Activated T-helper 1 cell treated with anti-CD3 and anti-CD28 coated beads, Interleukin-2, amount 50 U/mL, for 16 hours (primary cell): ENCODE measurements at regions not wholly inside any gene's neighbourhood (a gene's known extent, or its start where the extent isn't known, plus 50 kb on each side); places are given as distances from the start of the nearest gene placed in this dataset.
"Not testable (repeated sequence)": the region's sequence is repeated elsewhere in the genome, so short reads cannot be mapped to it uniquely, and the experiment has no call there.

Experiments
- DNase-seq, 2 donors: peaks; one replicate each; pipeline ENCODE4 v3.0.0-alpha.2; 2020; ENCODE audit warnings: low read depth in 1 of 2, low spot score in 1 of 2

DNA sequence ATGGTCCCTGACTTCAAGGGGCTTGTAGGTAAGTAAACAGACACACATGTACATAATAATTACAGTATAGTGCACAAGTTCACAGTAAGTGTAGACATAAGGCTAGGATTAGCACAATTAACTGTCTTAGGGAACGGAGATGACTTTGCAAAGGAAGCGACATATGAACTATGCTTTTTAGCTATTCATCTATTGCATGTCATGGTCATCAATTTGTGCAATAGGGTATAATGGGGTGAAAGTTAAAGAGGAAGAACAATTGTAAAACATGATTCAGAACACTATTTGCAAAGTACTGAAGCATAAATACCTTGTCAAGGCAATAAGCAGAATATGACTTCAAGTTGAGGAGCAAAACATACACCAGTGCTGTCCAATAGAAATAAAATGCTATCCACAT is 112.3 kb upstream of the SLC8A1 start:
- no peak for DNase-seq

- DNase-seq, result no peak
Measured at GRCh38 chr2:40579247-40579646, 127.4 kb upstream of the SLC8A1 start.

- DNase-seq, result no peak
Measured at GRCh38 chr2:40584432-40584831, 132.5 kb upstream of the SLC8A1 start.

DNA sequence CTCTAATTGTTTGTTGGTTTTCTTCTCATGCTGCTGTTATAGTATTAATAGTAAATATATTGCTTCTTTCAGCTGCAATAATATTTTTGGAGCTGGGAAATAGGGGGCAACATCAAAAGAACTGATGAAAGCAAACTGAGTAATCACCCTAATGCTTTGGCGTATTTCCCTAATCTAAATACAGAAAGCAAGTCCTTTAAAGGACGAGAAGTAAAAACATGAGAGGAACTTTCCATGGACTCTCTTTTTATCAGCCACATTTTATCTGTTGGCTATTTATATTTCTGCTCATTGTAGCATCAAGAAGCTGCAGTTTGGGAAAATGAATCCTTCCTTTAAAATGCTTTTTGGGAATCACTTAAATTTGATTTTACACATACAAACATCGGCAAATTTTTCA is 139.9 kb upstream of the SLC8A1 start:
- no peak for DNase-seq

GRCh38 chr2:40592218-40592617 is 140.3 kb upstream of the SLC8A1 start:
- DNase-seq, result no peak

GRCh38 chr2:40606862-40607261 is 155.0 kb upstream of the SLC8A1 start:
- DNase-seq, result no peak

GRCh38 chr2:40611196-40611595 is 159.3 kb upstream of the SLC8A1 start:
- DNase-seq, result no peak

- DNase-seq, result no peak
Measured at GRCh38 chr2:40625849-40626248, 174.0 kb upstream of the SLC8A1 start.

DNA sequence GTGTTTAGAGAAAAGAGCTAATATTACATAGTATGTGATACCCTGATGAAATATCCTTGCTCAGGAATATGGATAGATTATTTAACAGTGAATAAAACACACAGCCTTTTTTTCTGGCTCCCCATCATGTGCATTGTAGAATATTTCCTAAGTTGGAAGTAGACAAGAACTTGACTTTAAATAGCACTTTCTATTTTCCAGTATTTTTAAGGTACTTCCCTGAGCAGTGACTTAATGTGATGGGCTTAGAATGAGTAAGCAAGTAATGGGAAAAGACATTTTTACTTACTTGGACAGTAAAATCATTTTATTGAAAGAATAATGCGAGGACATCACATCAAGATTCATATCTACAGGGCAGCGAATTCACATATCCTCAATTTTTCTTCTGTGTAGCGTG is 176.7 kb upstream of the SLC8A1 start:
- no peak for DNase-seq

GRCh38 chr2:40629768-40630434 is 178.0 kb upstream of the SLC8A1 start:
- DNase-seq, result no peak

- no peak for DNase-seq
Measured at GRCh38 chr2:40639320-40639719, 187.4 kb upstream of the SLC8A1 start.

- DNase-seq, result no peak
Measured at GRCh38 chr2:40642237-40642636, 190.3 kb upstream of the SLC8A1 start.

- DNase-seq, result no peak
Measured at GRCh38 chr2:40642726-40643125, 190.8 kb upstream of the SLC8A1 start.

GRCh38 chr2:40646642-40647041 is 194.8 kb upstream of the SLC8A1 start:
- DNase-seq, result no peak

DNA sequence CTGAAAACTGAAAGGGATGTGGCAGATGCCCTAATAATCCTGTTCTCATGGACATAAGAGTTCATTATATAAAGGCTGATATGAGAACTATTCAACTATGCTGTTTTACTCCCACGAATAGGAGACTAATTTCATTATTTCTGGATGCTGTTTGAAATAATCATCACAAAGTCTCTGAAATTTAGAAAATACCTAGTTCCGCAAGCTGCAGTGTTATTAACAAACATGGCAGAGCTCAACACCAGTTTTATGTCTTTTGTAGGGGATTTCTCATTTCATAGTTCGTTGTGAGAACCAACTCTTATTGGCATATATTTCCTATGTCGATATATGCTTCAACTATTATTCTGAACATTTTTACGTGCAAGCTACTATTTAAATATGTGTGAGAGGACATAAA is 200.3 kb upstream of the SLC8A1 start:
- no peak for DNase-seq

DNA sequence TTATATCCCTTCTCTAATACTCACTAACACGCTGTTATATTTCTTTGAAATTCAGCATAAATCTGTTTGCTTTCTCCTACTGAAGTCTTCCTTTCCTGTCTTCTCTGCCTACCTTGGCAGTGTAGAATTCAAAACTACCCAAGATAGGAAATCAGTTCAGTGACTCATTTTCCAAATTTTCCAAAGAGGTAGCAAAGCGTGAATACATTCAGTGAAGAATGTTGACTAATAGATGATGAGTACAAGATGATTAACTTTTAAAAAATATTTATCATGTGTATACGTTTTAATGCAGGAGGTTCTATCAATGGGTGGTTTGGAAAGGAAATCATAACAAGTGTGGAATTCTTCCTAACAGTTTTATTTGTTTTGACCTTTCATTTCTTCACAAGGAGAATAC is 201.9 kb upstream of the SLC8A1 start:
- no peak for DNase-seq

GRCh38 chr2:40654346-40654745 is 202.5 kb upstream of the SLC8A1 start:
- DNase-seq, result no peak

GRCh38 chr2:40658941-40659340 is 207.1 kb upstream of the SLC8A1 start:
- no peak for DNase-seq

DNA sequence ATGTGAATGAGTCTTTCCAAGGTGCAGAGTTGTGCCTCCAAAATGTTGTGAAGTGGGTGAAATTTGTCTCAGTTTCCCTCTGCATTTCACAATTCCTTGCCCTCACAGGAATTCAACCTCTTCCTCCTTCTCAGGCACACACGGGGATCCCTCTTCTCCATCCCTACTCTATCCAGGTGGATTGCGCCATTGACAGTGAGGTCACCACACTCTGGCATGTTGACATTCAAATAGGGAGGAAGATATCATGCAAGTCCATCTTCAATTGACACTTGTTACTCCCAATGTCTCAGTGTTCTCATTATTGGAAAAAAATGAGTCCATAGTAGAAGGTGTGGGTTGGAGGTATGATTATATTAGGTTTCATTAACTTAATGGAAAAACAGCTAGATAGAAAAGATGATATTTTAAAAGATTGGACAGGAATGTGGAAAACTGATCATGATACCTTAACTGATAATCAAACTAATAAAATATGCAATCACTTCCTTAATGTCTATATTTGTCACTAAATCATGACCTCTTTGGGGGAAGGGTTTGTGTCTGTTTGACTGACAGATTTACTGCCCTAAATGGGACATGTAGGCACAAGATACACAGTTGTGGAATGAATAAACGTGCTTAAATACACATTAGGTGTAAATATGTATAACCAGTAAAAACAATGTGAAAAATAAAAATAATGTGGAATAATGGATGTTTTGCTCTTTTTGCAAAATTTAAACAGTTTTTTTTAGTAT is 213.8 kb upstream of the SLC8A1 start:
- DNase-seq, result no peak

DNA sequence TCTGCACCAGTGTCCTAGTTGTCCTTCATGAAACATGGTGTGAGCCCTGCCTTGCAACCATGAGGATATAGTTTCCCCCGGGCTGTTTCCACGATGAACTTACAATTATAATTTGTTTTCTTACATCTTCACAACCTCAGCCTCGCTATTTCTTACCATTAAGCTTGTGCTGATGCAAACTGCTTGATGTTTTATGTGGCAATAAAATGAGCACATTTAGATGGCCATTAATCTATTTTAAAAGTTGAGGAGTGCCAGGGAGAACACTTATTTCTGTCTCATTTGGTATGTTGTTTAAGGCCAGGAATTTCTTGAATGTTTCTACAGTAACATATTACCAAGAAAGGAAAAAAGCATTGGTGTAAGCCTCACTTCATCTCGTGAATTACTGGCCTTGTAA is 214.5 kb upstream of the SLC8A1 start:
- DNase-seq, result no peak

DNA sequence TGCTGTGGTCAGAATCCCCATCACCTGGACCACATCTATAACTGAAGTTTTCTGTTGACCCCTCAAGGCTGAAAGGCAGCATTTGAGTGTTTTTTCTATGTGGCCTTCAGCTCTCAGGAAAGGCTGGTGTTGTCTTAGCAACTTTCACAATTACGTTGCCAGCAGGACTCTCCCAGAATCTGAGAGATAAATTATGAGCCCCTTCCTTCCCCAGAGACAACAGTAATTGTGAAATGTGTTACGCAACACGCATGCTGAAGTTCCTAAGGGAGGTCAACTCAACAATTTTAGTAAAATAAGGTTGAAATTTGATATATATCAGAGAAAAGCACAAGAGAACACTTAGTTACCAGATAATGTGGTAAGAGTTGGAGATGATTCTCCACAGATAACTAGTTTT is 216.5 kb upstream of the SLC8A1 start:
- no peak for DNase-seq

GRCh38 chr2:40676134-40676790 is 224.4 kb upstream of the SLC8A1 start:
- not testable (repeated sequence) for DNase-seq
